ENCODE measurements at regions not wholly inside any gene's neighbourhood (a gene's known extent, or its start where the extent isn't known, plus 50 kb on each side); places are given as distances from the start of the nearest gene placed in this dataset.

GRCh38 chr6:79427721-79428120, 109.5 kb downstream of the LCA5 start:
- TF ChIP-seq ZNF274 (IDR thresholded peaks at IDR 0.05; ENCODE audit: low read depth, low read length) = no peak
- TF ChIP-seq CTCF (IDR thresholded peaks at IDR 0.05 in 2 of 3, conservative IDR thresholded peaks at IDR 0.05 in 1 of 3; ENCODE audit: borderline replicate concordance in 1 of 3, insufficient read depth in 1 of 3, low read depth in 2 of 3, low read length in 2 of 3) = no peak
- TF ChIP-seq POLR2A (IDR thresholded peaks at IDR 0.05; ENCODE audit: borderline replicate concordance, extremely low read depth, insufficient read depth, insufficient read length) = no peak
- no peak for TF ChIP-seq RAD21 (IDR thresholded peaks at IDR 0.05; ENCODE audit: low read depth)
- no peak for TF ChIP-seq EZH2 (IDR thresholded peaks at IDR 0.05)
- no peak for TF ChIP-seq CEBPB (IDR thresholded peaks at IDR 0.05; ENCODE audit: low read depth)
- no peak for TF ChIP-seq SIN3A (IDR thresholded peaks at IDR 0.05; ENCODE audit: low read depth)
- no peak for TF ChIP-seq REST (IDR thresholded peaks at IDR 0.05; ENCODE audit: low read depth)
- no peak for TF ChIP-seq ZFX (IDR thresholded peaks at IDR 0.05)
- TF ChIP-seq, protein P1, sequence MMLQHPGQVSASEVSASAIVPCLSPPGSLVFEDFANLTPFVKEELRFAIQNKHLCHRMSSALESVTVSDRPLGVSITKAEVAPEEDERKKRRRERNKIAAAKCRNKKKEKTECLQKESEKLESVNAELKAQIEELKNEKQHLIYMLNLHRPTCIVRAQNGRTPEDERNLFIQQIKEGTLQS (IDR thresholded peaks at IDR 0.05) = no peak
- no peak for TF ChIP-seq EZH2phosphoT487 (IDR thresholded peaks at IDR 0.05; ENCODE audit: borderline replicate concordance)
